ENCODE measurements at regions not wholly inside any gene's neighbourhood (a gene's known extent, or its start where the extent isn't known, plus 50 kb on each side); places are given as distances from the start of the nearest gene placed in this dataset.

DNA sequence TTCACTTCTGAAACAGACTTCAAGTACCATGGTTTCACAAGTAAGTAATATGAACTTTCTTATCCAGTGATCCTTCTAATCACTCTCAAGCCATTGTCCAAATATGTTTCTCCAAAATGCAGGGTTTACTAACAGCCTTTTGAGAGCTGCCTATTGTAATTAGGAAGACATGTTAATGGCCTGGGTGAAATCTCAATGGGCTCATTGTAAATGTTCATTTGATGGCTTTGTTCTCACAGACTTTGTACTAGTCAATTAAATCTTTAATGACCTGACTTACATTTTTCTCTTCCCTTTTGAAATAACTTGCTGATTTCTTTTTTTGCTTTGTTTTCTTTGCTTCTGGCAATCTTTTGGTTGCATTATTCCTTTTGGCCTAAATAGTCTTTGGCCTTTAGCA lies 444.8 kb downstream of the LIG4 start:
- TF ChIP-seq, protein P1, sequence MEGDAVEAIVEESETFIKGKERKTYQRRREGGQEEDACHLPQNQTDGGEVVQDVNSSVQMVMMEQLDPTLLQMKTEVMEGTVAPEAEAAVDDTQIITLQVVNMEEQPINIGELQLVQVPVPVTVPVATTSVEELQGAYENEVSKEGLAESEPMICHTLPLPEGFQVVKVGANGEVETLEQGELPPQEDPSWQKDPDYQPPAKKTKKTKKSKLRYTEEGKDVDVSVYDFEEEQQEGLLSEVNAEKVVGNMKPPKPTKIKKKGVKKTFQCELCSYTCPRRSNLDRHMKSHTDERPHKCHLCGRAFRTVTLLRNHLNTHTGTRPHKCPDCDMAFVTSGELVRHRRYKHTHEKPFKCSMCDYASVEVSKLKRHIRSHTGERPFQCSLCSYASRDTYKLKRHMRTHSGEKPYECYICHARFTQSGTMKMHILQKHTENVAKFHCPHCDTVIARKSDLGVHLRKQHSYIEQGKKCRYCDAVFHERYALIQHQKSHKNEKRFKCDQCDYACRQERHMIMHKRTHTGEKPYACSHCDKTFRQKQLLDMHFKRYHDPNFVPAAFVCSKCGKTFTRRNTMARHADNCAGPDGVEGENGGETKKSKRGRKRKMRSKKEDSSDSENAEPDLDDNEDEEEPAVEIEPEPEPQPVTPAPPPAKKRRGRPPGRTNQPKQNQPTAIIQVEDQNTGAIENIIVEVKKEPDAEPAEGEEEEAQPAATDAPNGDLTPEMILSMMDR (conservative IDR thresholded peaks at IDR 0.05; ENCODE audit: low read length) = no peak
- no peak for TF ChIP-seq EZH2phosphoT487 (IDR thresholded peaks at IDR 0.05; ENCODE audit: borderline replicate concordance)
